ENCODE measurements at regions not wholly inside any gene's neighbourhood (a gene's known extent, or its start where the extent isn't known, plus 50 kb on each side); places are given as distances from the start of the nearest gene placed in this dataset.

- H3K4me3 ChIP-seq (replicated peaks; ENCODE audit: insufficient read depth, low read length) = no peak overlapping the region
- H3K27me3 ChIP-seq (ENCODE audit: insufficient read depth, poor library complexity, severe bottlenecking) = no peaks in the 10 kb centered on the region
- TF ChIP-seq SPI1 (IDR thresholded peaks at IDR 0.05; ENCODE audit: borderline replicate concordance, low read depth) (no peak), POLR2AphosphoS5 (IDR thresholded peaks at IDR 0.05; ENCODE audit: low read depth) (no peak), CTCF (IDR thresholded peaks at IDR 0.05; ENCODE audit: insufficient read depth, low read length) (no peak)
- TF ChIP-seq, protein P1, sequence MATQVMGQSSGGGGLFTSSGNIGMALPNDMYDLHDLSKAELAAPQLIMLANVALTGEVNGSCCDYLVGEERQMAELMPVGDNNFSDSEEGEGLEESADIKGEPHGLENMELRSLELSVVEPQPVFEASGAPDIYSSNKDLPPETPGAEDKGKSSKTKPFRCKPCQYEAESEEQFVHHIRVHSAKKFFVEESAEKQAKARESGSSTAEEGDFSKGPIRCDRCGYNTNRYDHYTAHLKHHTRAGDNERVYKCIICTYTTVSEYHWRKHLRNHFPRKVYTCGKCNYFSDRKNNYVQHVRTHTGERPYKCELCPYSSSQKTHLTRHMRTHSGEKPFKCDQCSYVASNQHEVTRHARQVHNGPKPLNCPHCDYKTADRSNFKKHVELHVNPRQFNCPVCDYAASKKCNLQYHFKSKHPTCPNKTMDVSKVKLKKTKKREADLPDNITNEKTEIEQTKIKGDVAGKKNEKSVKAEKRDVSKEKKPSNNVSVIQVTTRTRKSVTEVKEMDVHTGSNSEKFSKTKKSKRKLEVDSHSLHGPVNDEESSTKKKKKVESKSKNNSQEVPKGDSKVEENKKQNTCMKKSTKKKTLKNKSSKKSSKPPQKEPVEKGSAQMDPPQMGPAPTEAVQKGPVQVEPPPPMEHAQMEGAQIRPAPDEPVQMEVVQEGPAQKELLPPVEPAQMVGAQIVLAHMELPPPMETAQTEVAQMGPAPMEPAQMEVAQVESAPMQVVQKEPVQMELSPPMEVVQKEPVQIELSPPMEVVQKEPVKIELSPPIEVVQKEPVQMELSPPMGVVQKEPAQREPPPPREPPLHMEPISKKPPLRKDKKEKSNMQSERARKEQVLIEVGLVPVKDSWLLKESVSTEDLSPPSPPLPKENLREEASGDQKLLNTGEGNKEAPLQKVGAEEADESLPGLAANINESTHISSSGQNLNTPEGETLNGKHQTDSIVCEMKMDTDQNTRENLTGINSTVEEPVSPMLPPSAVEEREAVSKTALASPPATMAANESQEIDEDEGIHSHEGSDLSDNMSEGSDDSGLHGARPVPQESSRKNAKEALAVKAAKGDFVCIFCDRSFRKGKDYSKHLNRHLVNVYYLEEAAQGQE (IDR thresholded peaks at IDR 0.05; ENCODE audit: insufficient replicate concordance, low read depth) = no peak
- no peak overlapping the region for H3K27ac ChIP-seq (replicated peaks)
- DNase-seq (ENCODE audit: low read depth in 1 of 2, low spot score in 1 of 2) = no peak
These were observed 219.1 kb upstream of the ELAVL2 start for GRCh38 chr9:24045150-24045549.

GRCh38 chr9:24044576-24044975 lies 218.5 kb upstream of the ELAVL2 start:
- TF ChIP-seq SPI1 (IDR thresholded peaks at IDR 0.05; ENCODE audit: borderline replicate concordance, low read depth) = no peak
- no peak for TF ChIP-seq GABPA (IDR thresholded peaks at IDR 0.05; ENCODE audit: low read depth)
- TF ChIP-seq CTCF (IDR thresholded peaks at IDR 0.05; ENCODE audit: insufficient read depth, low read length) = no peak
- TF ChIP-seq, protein P1 (IDR thresholded peaks at IDR 0.05; ENCODE audit: insufficient replicate concordance, low read depth) = no peak
- TF ChIP-seq POLR2AphosphoS5 (IDR thresholded peaks at IDR 0.05; ENCODE audit: low read depth) = no peak
- H3K27ac ChIP-seq (replicated peaks) = no peak overlapping the region
- no peak for DNase-seq (ENCODE audit: low read depth in 1 of 2, low spot score in 1 of 2)
- H3K4me3 ChIP-seq (replicated peaks; ENCODE audit: insufficient read depth, low read length) = no peak overlapping the region
- no peaks in the 10 kb centered on the region for H3K27me3 ChIP-seq (ENCODE audit: insufficient read depth, poor library complexity, severe bottlenecking)

- Histone ChIP-seq H3K27me3 (ENCODE audit: insufficient read depth, poor library complexity, severe bottlenecking) (no peaks in the 10 kb centered on the region), H3K27ac (replicated peaks) (no peak overlapping the region), H3K4me3 (replicated peaks; ENCODE audit: insufficient read depth, low read length) (no peak overlapping the region)
- DNase-seq (ENCODE audit: low read depth in 1 of 2, low spot score in 1 of 2) = no peak
- TF ChIP-seq, protein P1 (IDR thresholded peaks at IDR 0.05; ENCODE audit: insufficient replicate concordance, low read depth) = no peak
- no peak for TF ChIP-seq SPI1 (IDR thresholded peaks at IDR 0.05; ENCODE audit: borderline replicate concordance, low read depth)
- TF ChIP-seq GABPA (IDR thresholded peaks at IDR 0.05; ENCODE audit: low read depth) = no peak
- no peak for TF ChIP-seq CTCF (IDR thresholded peaks at IDR 0.05; ENCODE audit: insufficient read depth, low read length)
- TF ChIP-seq POLR2AphosphoS5 (IDR thresholded peaks at IDR 0.05; ENCODE audit: low read depth) = no peak
These were observed 215.2 kb upstream of the ELAVL2 start for GRCh38 chr9:24041160-24041690.

All from HL-60 (cell line).